GM23338 (cell line): ENCODE measurements at regions not wholly inside any gene's neighbourhood (a gene's known extent, or its start where the extent isn't known, plus 50 kb on each side); places are given as distances from the start of the nearest gene placed in this dataset.

Source experiments
- ATAC-seq: fragments of 200-7000 bp; cut with Tn5 transposase; 3 replicates; pipeline ENCODE4 v1.9.1; 2020
- DNase-seq: peaks from one replicate; pipeline ENCODE4 v3.0.0-alpha.2; 2015; ENCODE audit warnings: low spot score
- H2AFZ ChIP-seq: fragments of 200-600 bp; sonication (generic); 2 replicates; pipeline ENCODE4 v1.8.0; 2016; ENCODE audit warnings: antibody characterized with exemption, mild to moderate bottlenecking, moderate library complexity
- H3F3A ChIP-seq: fragments of 200-600 bp; sonication (generic); replicated peaks from 2 replicates; pipeline ENCODE4 v1.8.0; 2017; ENCODE audit warnings: antibody characterized with exemption, mixed run types, low read depth
- H3K27ac ChIP-seq: fragments of 200-600 bp; sonication (generic); 2 replicates; pipeline ENCODE4 v1.6.1; 2016; ENCODE audit warnings: low read depth
- H3K27me3 ChIP-seq: fragments of 200-600 bp; sonication (generic); 2 replicates; pipeline ENCODE4 v1.8.0; 2016; ENCODE audit warnings: mild to moderate bottlenecking, mixed run types, moderate library complexity; ENCODE audit not compliant: insufficient read depth
- H3K36me3 ChIP-seq: fragments of 200-600 bp; sonication (generic); 2 replicates; pipeline ENCODE4 v1.8.0; 2016; ENCODE audit warnings: mild to moderate bottlenecking; ENCODE audit not compliant: insufficient read depth
- H3K4me1 ChIP-seq: fragments of 200-600 bp; sonication (generic); 2 replicates; pipeline ENCODE4 v1.8.0; 2016; ENCODE audit warnings: mild to moderate bottlenecking, moderate library complexity; ENCODE audit not compliant: insufficient read depth
- H3K4me2 ChIP-seq: fragments of 200-600 bp; sonication (generic); 2 replicates; pipeline ENCODE4 v1.7.1; 2017; ENCODE audit warnings: mixed run types
- H3K4me3 ChIP-seq: fragments of 200-600 bp; sonication (generic); 2 replicates; pipeline ENCODE4 v1.6.1; 2016; ENCODE audit warnings: mixed run types
- H3K79me2 ChIP-seq: fragments of 200-600 bp; sonication (generic); replicated peaks from 2 replicates; pipeline ENCODE4 v1.8.0; 2017; ENCODE audit warnings: mild to moderate bottlenecking; ENCODE audit not compliant: insufficient read depth
- H3K9me2 ChIP-seq: fragments of 200-600 bp; sonication (generic); 2 replicates; pipeline ENCODE4 v1.8.0; 2017; ENCODE audit not compliant: insufficient read depth
- H4K20me1 ChIP-seq: fragments of 200-600 bp; sonication (generic); replicated peaks from 2 replicates; pipeline ENCODE4 v1.8.0; 2017; ENCODE audit warnings: mild to moderate bottlenecking; ENCODE audit not compliant: insufficient read depth
- H3K27ac Mint-ChIP-seq: 2 replicates; pipeline ENCODE4 v1.8.0; 2020; ENCODE audit warnings: inconsistent platforms, mild to moderate bottlenecking, moderate library complexity, mixed read lengths
- H3K27me3 Mint-ChIP-seq: 3 replicates; pipeline ENCODE4 v1.8.0; 2022; ENCODE audit warnings: low read depth, mild to moderate bottlenecking, moderate library complexity, mixed read lengths, inconsistent platforms; ENCODE audit not compliant: insufficient read depth, poor library complexity
- H3K36me3 Mint-ChIP-seq: 3 replicates; pipeline ENCODE4 v1.8.0; 2021; ENCODE audit warnings: low read depth, mild to moderate bottlenecking, inconsistent platforms, moderate library complexity, mixed read lengths
- H3K4me1 Mint-ChIP-seq: 3 replicates; pipeline ENCODE4 v1.8.0; 2020; ENCODE audit warnings: mild to moderate bottlenecking, inconsistent platforms, mixed read lengths
- H3K4me3 Mint-ChIP-seq: 3 replicates; pipeline ENCODE4 v1.8.0; 2021; ENCODE audit warnings: moderate library complexity, mild to moderate bottlenecking, inconsistent platforms, mixed read lengths
- H3K9me3 Mint-ChIP-seq: 3 replicates; pipeline ENCODE4 v1.8.0; 2020; ENCODE audit warnings: moderate library complexity, mild to moderate bottlenecking, inconsistent platforms, mixed read lengths
- CREB1 ChIP-seq: fragments of 250-450 bp; sonication (Bioruptor Pico); IDR thresholded peaks from 2 replicates; pipeline ENCODE4 v1.5.0; 2020; ENCODE audit warnings: low read depth, mild to moderate bottlenecking, moderate library complexity
- EZH2 ChIP-seq: fragments of 200-600 bp; sonication (generic); IDR thresholded peaks from one replicate; pipeline ENCODE4 v1.8.0; 2017; ENCODE audit warnings: antibody characterized with exemption, mild to moderate bottlenecking, low read depth; ENCODE audit not compliant: unreplicated experiment
- EZH2phosphoT487 ChIP-seq: fragments of 200-600 bp; sonication (generic); IDR thresholded peaks from one replicate; pipeline ENCODE4 v1.8.1; 2018; ENCODE audit warnings: antibody characterized with exemption; ENCODE audit not compliant: unreplicated experiment
- JUNB ChIP-seq: IDR thresholded peaks from one replicate; pipeline ENCODE4 v1.6.1; 2016; ENCODE audit warnings: antibody characterized with exemption; ENCODE audit not compliant: unreplicated experiment
- NANOG ChIP-seq: IDR thresholded peaks from 2 replicates; pipeline ENCODE4 v1.6.1; 2016; ENCODE audit warnings: antibody characterized with exemption, borderline replicate concordance
- POLR2AphosphoS5 ChIP-seq: IDR thresholded peaks from 2 replicates; pipeline ENCODE4 v1.6.1; 2016; ENCODE audit warnings: antibody characterized with exemption, low read depth
- STAT1 ChIP-seq: IDR thresholded peaks from one replicate; pipeline ENCODE4 v1.6.1; 2016; ENCODE audit warnings: antibody characterized with exemption; ENCODE audit not compliant: unreplicated experiment
- ZNF114 ChIP-seq: fragments of 250-450 bp; sonication (Bioruptor Pico); IDR thresholded peaks from 2 replicates; pipeline ENCODE4 v1.5.0; 2020; ENCODE audit warnings: mild to moderate bottlenecking, moderate library complexity
- ZNF331 ChIP-seq: fragments of 250-450 bp; sonication (Bioruptor Pico); IDR thresholded peaks from 2 replicates; pipeline ENCODE4 v1.5.0; 2020; ENCODE audit warnings: low read depth, mild to moderate bottlenecking, moderate library complexity
- TF ChIP-seq, protein P1 (sequence below): IDR thresholded peaks from one replicate; pipeline ENCODE4 v1.6.1; 2018; ENCODE audit warnings: antibody characterized with exemption; ENCODE audit not compliant: unreplicated experiment
- TF ChIP-seq, protein P2 (sequence below): IDR thresholded peaks from 2 replicates; pipeline ENCODE4 v1.6.1; 2016; ENCODE audit warnings: antibody characterized with exemption
- TF ChIP-seq, protein P3 (sequence below), 2 experiments: fragments of 200-600 bp in 1 of 2; sonication (generic) in 1 of 2; conservative IDR thresholded peaks; 2 replicates each; pipeline versions ENCODE4 v1.5.1 to v1.6.1; 2016 to 2017; ENCODE audit warnings: antibody characterized with exemption in 2 of 2, low read depth in 2 of 2, mild to moderate bottlenecking in 2 of 2, moderate library complexity in 1 of 2
- TF ChIP-seq, protein P4 (sequence below): fragments of 250-450 bp; sonication (Bioruptor Pico); IDR thresholded peaks from 2 replicates; pipeline ENCODE4 v1.5.0; 2020; ENCODE audit warnings: mild to moderate bottlenecking, moderate library complexity

DNA sequence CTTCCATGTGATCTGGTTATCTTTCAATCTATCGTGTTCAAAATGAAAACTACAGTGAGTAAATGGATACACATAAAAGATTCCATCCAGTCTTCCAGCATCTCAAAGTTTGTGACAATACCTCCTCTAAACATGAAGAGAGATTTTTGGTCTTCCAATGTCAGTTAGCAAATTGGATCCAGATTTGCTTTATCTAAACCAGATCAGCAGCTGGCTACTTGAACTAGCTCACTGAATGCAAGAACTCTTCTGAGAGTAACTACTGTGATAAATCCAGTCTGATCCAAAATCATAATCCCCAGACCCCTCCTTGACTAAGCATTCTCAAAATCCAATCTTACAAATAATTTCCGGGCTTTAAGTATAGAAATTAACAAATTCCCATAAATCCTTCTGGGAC, 2177.9 kb upstream of the C9orf72 start:
- Histone ChIP-seq H2AFZ (no peak overlapping the region), H3K79me2 (no peaks in the 10 kb centered on the region), H3K9me2 (no peaks in the 10 kb centered on the region), H3F3A (no peaks in the 10 kb centered on the region), H3K27ac (no peak overlapping the region), H3K4me1 (no peaks in the 10 kb centered on the region), H3K4me2 (no peak overlapping the region), H3K4me3 (no peak overlapping the region), H3K36me3 (no peaks in the 10 kb centered on the region), H4K20me1 (no peaks in the 10 kb centered on the region), H3K27me3 (no peaks in the 10 kb centered on the region)
- H3K36me3 Mint-ChIP-seq, result no peaks in the 10 kb centered on the region
- H3K4me3 Mint-ChIP-seq, result no peak overlapping the region
- no peaks in the 10 kb centered on the region for H3K4me1 Mint-ChIP-seq
- DNase-seq (no peak), ATAC-seq (no peak)
- TF ChIP-seq ZNF114 (CRISPR knock-in tag) (no peak), JUNB (no peak), CREB1 (CRISPR knock-in tag) (no peak), ZNF331 (no peak), STAT1 (no peak), EZH2phosphoT487 (no peak), EZH2 (no peak), NANOG (no peak), POLR2AphosphoS5 (no peak)
- TF ChIP-seq, protein P1, sequence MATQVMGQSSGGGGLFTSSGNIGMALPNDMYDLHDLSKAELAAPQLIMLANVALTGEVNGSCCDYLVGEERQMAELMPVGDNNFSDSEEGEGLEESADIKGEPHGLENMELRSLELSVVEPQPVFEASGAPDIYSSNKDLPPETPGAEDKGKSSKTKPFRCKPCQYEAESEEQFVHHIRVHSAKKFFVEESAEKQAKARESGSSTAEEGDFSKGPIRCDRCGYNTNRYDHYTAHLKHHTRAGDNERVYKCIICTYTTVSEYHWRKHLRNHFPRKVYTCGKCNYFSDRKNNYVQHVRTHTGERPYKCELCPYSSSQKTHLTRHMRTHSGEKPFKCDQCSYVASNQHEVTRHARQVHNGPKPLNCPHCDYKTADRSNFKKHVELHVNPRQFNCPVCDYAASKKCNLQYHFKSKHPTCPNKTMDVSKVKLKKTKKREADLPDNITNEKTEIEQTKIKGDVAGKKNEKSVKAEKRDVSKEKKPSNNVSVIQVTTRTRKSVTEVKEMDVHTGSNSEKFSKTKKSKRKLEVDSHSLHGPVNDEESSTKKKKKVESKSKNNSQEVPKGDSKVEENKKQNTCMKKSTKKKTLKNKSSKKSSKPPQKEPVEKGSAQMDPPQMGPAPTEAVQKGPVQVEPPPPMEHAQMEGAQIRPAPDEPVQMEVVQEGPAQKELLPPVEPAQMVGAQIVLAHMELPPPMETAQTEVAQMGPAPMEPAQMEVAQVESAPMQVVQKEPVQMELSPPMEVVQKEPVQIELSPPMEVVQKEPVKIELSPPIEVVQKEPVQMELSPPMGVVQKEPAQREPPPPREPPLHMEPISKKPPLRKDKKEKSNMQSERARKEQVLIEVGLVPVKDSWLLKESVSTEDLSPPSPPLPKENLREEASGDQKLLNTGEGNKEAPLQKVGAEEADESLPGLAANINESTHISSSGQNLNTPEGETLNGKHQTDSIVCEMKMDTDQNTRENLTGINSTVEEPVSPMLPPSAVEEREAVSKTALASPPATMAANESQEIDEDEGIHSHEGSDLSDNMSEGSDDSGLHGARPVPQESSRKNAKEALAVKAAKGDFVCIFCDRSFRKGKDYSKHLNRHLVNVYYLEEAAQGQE, result no peak
- TF ChIP-seq, protein P2, sequence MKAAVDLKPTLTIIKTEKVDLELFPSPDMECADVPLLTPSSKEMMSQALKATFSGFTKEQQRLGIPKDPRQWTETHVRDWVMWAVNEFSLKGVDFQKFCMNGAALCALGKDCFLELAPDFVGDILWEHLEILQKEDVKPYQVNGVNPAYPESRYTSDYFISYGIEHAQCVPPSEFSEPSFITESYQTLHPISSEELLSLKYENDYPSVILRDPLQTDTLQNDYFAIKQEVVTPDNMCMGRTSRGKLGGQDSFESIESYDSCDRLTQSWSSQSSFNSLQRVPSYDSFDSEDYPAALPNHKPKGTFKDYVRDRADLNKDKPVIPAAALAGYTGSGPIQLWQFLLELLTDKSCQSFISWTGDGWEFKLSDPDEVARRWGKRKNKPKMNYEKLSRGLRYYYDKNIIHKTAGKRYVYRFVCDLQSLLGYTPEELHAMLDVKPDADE, result no peak
- TF ChIP-seq, protein P3, sequence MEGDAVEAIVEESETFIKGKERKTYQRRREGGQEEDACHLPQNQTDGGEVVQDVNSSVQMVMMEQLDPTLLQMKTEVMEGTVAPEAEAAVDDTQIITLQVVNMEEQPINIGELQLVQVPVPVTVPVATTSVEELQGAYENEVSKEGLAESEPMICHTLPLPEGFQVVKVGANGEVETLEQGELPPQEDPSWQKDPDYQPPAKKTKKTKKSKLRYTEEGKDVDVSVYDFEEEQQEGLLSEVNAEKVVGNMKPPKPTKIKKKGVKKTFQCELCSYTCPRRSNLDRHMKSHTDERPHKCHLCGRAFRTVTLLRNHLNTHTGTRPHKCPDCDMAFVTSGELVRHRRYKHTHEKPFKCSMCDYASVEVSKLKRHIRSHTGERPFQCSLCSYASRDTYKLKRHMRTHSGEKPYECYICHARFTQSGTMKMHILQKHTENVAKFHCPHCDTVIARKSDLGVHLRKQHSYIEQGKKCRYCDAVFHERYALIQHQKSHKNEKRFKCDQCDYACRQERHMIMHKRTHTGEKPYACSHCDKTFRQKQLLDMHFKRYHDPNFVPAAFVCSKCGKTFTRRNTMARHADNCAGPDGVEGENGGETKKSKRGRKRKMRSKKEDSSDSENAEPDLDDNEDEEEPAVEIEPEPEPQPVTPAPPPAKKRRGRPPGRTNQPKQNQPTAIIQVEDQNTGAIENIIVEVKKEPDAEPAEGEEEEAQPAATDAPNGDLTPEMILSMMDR (conservative IDR thresholded peaks at IDR 0.05; ENCODE audit: low read depth in 2 of 2), result no peak
- TF ChIP-seq, protein P4, sequence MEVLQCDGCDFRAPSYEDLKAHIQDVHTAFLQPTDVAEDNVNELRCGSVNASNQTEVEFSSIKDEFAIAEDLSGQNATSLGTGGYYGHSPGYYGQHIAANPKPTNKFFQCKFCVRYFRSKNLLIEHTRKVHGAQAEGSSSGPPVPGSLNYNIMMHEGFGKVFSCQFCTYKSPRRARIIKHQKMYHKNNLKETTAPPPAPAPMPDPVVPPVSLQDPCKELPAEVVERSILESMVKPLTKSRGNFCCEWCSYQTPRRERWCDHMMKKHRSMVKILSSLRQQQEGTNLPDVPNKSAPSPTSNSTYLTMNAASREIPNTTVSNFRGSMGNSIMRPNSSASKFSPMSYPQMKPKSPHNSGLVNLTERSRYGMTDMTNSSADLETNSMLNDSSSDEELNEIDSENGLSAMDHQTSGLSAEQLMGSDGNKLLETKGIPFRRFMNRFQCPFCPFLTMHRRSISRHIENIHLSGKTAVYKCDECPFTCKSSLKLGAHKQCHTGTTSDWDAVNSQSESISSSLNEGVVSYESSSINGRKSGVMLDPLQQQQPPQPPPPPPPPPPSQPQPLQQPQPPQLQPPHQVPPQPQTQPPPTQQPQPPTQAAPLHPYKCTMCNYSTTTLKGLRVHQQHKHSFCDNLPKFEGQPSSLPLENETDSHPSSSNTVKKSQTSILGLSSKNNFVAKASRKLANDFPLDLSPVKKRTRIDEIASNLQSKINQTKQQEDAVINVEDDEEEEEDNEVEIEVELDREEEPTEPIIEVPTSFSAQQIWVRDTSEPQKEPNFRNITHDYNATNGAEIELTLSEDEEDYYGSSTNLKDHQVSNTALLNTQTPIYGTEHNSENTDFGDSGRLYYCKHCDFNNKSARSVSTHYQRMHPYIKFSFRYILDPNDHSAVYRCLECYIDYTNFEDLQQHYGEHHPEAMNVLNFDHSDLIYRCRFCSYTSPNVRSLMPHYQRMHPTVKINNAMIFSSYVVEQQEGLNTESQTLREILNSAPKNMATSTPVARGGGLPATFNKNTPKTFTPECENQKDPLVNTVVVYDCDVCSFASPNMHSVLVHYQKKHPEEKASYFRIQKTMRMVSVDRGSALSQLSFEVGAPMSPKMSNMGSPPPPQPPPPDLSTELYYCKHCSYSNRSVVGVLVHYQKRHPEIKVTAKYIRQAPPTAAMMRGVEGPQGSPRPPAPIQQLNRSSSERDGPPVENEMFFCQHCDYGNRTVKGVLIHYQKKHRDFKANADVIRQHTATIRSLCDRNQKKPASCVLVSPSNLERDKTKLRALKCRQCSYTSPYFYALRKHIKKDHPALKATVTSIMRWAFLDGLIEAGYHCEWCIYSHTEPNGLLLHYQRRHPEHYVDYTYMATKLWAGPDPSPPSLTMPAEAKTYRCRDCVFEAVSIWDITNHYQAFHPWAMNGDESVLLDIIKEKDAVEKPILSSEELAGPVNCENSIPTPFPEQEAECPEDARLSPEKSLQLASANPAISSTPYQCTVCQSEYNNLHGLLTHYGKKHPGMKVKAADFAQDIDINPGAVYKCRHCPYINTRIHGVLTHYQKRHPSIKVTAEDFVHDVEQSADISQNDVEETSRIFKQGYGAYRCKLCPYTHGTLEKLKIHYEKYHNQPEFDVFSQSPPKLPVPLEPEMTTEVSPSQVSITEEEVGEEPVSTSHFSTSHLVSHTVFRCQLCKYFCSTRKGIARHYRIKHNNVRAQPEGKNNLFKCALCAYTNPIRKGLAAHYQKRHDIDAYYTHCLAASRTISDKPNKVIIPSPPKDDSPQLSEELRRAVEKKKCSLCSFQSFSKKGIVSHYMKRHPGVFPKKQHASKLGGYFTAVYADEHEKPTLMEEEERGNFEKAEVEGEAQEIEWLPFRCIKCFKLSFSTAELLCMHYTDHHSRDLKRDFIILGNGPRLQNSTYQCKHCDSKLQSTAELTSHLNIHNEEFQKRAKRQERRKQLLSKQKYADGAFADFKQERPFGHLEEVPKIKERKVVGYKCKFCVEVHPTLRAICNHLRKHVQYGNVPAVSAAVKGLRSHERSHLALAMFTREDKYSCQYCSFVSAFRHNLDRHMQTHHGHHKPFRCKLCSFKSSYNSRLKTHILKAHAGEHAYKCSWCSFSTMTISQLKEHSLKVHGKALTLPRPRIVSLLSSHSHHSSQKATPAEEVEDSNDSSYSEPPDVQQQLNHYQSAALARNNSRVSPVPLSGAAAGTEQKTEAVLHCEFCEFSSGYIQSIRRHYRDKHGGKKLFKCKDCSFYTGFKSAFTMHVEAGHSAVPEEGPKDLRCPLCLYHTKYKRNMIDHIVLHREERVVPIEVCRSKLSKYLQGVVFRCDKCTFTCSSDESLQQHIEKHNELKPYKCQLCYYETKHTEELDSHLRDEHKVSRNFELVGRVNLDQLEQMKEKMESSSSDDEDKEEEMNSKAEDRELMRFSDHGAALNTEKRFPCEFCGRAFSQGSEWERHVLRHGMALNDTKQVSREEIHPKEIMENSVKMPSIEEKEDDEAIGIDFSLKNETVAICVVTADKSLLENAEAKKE (CRISPR knock-in tag), result no peak
- no peak overlapping the region for H3K27ac Mint-ChIP-seq
- H3K27me3 Mint-ChIP-seq, result peaks cover 2% of the 10 kb centered on the region
- no peaks in the 10 kb centered on the region for H3K9me3 Mint-ChIP-seq
